Stomach (tissue), 8 donors: ENCODE measurements at regions not wholly inside any gene's neighbourhood (a gene's known extent, or its start where the extent isn't known, plus 50 kb on each side); places are given as distances from the start of the nearest gene placed in this dataset.

ENCODE experiments used
- DNase-seq, 2 donors: peaks; one replicate each; pipeline versions ENCODE4 v3.0.0 to v3.0.0-alpha.2; 2013 to 2019
- H3K27ac ChIP-seq, 5 donors: fragments of 200-600 bp in 4 of 5; sonication (generic) in 4 of 5; one replicate each; pipeline ENCODE4 v1.5.1; 2013 to 2019; ENCODE audit warnings: mild to moderate bottlenecking in 1 of 5, moderate library complexity in 1 of 5
- H3K27me3 ChIP-seq, 3 donors: fragments of 200-600 bp; sonication (generic); one replicate each; pipeline ENCODE4 v1.5.1; 2017 to 2019; ENCODE audit warnings: mixed run types in 1 of 3
- H3K36me3 ChIP-seq, 4 donors: fragments of 200-600 bp; sonication (generic); 1 replicate in 3 of 4; 2 replicates in 1 of 4; pipeline ENCODE4 v1.5.1; 2016 to 2019
- H3K4me1 ChIP-seq, 4 donors: fragments of 200-600 bp; sonication (generic); one replicate each; pipeline ENCODE4 v1.5.1; 2016 to 2019
- H3K4me3 ChIP-seq, 4 donors: fragments of 200-600 bp; sonication (generic) in 3 of 4; one replicate each; pipeline ENCODE4 v1.5.1; 2016 to 2019; ENCODE audit warnings: mild to moderate bottlenecking in 1 of 4
- H3K9me3 ChIP-seq, 4 donors: fragments of 200-600 bp; sonication (generic); one replicate each; pipeline ENCODE4 v1.5.1; 2016 to 2019
- EP300 ChIP-seq: sonication (generic); formaldehyde crosslinking; IDR thresholded peaks from one replicate; pipeline ENCODE4 v1.6.1; 2017; ENCODE audit warnings: antibody characterized with exemption
- POLR2A ChIP-seq, 4 donors: fragments of 450-650 bp; IDR thresholded peaks; one replicate each; pipeline ENCODE4 v1.6.1; 2016; ENCODE audit warnings: antibody characterized with exemption in 4 of 4, control low read depth in 2 of 4, mild to moderate bottlenecking in 1 of 4, moderate library complexity in 1 of 4
- POLR2AphosphoS5 ChIP-seq, 3 donors: sonication (generic); formaldehyde crosslinking; IDR thresholded peaks; one replicate each; pipeline ENCODE4 v1.6.1; 2016; ENCODE audit warnings: antibody characterized with exemption in 3 of 3
- WGBS, 5 donors: extraction: QIAGEN DNeasy Blood & Tissue Kit in 3 of 5; methylation state at CpG; one replicate each; pipeline versions ENCODE4 v1.1.5 to v1.1.7; 2013 to 2018; 5-methylcytosine and 5-hydroxymethylcytosine counted together
- intact Hi-C: fragments of 100-400 bp; cut with DNase I; formaldehyde crosslinking; loops from one replicate; pipeline ENCODE4 v1.15.1; 2023; ENCODE audit warnings: low total_unique reads
- TF ChIP-seq, protein P1 (sequence below), 7 experiments: fragments of 450-650 bp in 4 of 7; fragments of 200-600 bp in 3 of 7; sonication (generic) in 3 of 7; IDR thresholded peaks; one replicate each; pipeline ENCODE4 v1.5.1; 2016 to 2019; ENCODE audit warnings: antibody characterized with exemption in 7 of 7, control low read depth in 2 of 7, mild to moderate bottlenecking in 1 of 7
- donor health status: healthy with polysubstance abuse.
- donor health status: Bipolar disorder and iron deficiency.
- donor health status: healthy.

DNA sequence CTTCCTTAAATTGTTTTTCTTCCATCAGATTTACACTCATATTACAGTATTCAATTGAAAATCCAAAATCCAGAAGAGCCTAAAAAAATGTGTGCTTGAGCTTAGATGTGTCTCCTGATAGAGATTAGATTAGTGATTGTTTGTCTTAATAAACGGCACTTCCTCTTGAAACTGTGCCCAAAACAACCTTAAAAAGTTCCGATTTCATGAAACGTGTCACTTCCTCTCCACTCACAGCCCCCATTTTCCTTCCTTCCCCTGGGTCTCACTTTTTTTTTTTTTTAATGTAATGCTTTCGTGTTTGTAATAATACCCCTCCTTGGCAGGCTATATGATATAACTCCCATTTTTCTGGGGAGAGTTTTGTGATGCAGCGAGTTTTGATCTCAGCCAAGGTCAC is 114.8 kb upstream of the ADO start:
- no peak overlapping the region for H3K27ac ChIP-seq
- intact Hi-C loops, result no loop called here
- WGBS, 5 donors, result 48 to 60% (median 52%) methylated on average over 5 of the region's 5 CpGs

DNA sequence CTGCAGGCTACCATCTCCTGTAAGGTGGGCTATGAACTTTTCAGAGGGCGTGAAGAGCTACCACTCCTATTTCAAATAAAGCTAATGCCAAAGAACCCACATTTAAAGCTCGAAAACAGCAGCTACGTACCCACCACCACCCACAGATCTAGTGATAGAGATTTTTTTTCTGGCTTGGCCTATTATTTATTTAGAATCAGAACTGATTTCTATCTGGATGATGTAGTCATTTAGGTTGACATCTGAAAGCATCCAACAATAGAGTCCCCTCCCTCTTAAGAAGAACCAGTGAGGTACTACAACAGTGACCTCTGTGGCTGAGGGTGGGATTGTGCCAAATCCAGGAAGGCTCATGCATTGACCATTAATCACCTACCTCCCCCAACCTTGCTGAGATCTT is 113.8 kb upstream of the ADO start:
- peaks cover 0 to 14% (median 6%) of the 10 kb centered on the region in 4 donors for H3K9me3 ChIP-seq
- 75 to 97% (median 84%) methylated on average over 3 of the region's 3 CpGs for WGBS, 5 donors

More for the DNA sequence above, 114.8 kb upstream of the ADO start:
- TF ChIP-seq, protein P1, sequence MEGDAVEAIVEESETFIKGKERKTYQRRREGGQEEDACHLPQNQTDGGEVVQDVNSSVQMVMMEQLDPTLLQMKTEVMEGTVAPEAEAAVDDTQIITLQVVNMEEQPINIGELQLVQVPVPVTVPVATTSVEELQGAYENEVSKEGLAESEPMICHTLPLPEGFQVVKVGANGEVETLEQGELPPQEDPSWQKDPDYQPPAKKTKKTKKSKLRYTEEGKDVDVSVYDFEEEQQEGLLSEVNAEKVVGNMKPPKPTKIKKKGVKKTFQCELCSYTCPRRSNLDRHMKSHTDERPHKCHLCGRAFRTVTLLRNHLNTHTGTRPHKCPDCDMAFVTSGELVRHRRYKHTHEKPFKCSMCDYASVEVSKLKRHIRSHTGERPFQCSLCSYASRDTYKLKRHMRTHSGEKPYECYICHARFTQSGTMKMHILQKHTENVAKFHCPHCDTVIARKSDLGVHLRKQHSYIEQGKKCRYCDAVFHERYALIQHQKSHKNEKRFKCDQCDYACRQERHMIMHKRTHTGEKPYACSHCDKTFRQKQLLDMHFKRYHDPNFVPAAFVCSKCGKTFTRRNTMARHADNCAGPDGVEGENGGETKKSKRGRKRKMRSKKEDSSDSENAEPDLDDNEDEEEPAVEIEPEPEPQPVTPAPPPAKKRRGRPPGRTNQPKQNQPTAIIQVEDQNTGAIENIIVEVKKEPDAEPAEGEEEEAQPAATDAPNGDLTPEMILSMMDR (IDR thresholded peaks at IDR 0.05), result no peak
- TF ChIP-seq EP300 (no peak), POLR2A (IDR thresholded peaks at IDR 0.05) (no peak), POLR2AphosphoS5 (IDR thresholded peaks at IDR 0.05) (no peak)
- Histone ChIP-seq H3K4me1 (no peaks in the 10 kb centered on the region), H3K36me3 (no peaks in the 10 kb centered on the region), H3K9me3 (peaks cover 0 to 14% (median 6%) of the 10 kb centered on the region in 4 donors), H3K27me3 (no peaks in the 10 kb centered on the region), H3K4me3 (no peak overlapping the region)
- peak in 1 of 2 donors; percentile 63 for DNase-seq

DNA sequence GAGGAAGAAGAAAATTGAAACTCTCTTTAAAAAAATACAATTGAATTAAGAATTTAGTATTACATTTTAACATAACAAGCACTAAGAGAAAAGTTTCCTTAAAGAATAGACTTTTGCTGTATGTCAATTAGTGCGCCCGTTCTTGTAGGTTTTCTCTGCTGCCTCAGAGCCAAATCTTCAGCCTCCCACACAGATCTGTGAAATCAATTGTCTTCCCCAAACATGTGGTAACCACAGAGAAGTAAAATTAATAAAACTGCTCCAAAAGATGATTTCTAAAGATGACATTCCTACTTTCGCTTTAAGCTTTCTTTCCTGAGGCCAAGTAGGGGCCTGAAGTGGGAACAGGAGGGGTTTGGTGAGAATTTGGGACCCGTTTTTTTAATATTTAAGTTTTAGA is 113.2 kb upstream of the ADO start:
- DNase-seq, result peak in 1 of 2 donors; percentile 27
- H3K27ac ChIP-seq, result peak overlapping the region in 1 of 5 donors; percentile 14
- no peaks in the 10 kb centered on the region for H3K27me3 ChIP-seq
- no peaks in the 10 kb centered on the region for H3K36me3 ChIP-seq
- H3K4me1 ChIP-seq, result no peaks in the 10 kb centered on the region
- peaks cover 0 to 11% (median 6%) of the 10 kb centered on the region in 4 donors for H3K9me3 ChIP-seq
- 56 to 64% (median 58%) methylated on average over 4 of the region's 4 CpGs for WGBS, 5 donors
- TF ChIP-seq POLR2A (IDR thresholded peaks at IDR 0.05) (no peak), EP300 (no peak), POLR2AphosphoS5 (IDR thresholded peaks at IDR 0.05) (no peak)
- no peak overlapping the region for H3K4me3 ChIP-seq
- intact Hi-C loops, result no loop called here

More for the DNA sequence above, 113.8 kb upstream of the ADO start:
- TF ChIP-seq POLR2AphosphoS5 (IDR thresholded peaks at IDR 0.05) (no peak), POLR2A (IDR thresholded peaks at IDR 0.05) (no peak), EP300 (no peak)
- TF ChIP-seq, protein P1 (IDR thresholded peaks at IDR 0.05), result no peak
- no peaks in the 10 kb centered on the region for H3K27me3 ChIP-seq
- H3K4me3 ChIP-seq, result no peak overlapping the region
- no peaks in the 10 kb centered on the region for H3K4me1 ChIP-seq
- no peak overlapping the region for H3K27ac ChIP-seq
- DNase-seq, result no peak
- intact Hi-C loops, result no loop called here
- H3K36me3 ChIP-seq, result no peaks in the 10 kb centered on the region

DNA sequence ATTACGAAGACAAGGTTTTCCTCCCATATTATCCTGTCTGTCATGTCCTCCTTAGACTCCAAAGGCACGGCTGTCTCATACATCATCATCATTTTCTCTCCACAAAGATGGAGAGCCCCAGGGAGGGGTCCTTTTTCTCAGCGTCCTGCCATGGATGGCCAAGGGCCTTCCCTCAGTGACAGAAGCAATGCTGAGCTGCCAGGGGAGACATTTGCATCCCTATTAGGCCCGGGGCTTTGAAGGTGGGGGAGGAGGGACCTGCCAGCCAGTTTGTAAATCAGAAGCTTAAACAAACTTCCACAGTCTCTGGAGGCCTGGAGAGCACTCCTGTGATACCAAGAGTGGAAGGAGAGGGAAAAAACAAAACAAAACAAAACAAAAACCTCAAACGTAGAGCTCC is 112.4 kb upstream of the ADO start:
- no peaks in the 10 kb centered on the region for H3K4me1 ChIP-seq
- H3K9me3 ChIP-seq, result peaks cover 0 to 4% (median 2%) of the 10 kb centered on the region in 4 donors
- no peak overlapping the region for H3K27ac ChIP-seq
- intact Hi-C loops, result no loop called here
- 47 to 57% (median 51%) methylated on average over 5 of the region's 5 CpGs for WGBS, 5 donors
- H3K27me3 ChIP-seq, result no peaks in the 10 kb centered on the region
- no peak for DNase-seq
- no peak overlapping the region for H3K4me3 ChIP-seq
- H3K36me3 ChIP-seq, result no peaks in the 10 kb centered on the region
- no peak for TF ChIP-seq POLR2AphosphoS5 (IDR thresholded peaks at IDR 0.05)
- TF ChIP-seq POLR2A (IDR thresholded peaks at IDR 0.05), result no peak
- no peak for TF ChIP-seq EP300
- TF ChIP-seq, protein P1 (IDR thresholded peaks at IDR 0.05), result no peak

DNA sequence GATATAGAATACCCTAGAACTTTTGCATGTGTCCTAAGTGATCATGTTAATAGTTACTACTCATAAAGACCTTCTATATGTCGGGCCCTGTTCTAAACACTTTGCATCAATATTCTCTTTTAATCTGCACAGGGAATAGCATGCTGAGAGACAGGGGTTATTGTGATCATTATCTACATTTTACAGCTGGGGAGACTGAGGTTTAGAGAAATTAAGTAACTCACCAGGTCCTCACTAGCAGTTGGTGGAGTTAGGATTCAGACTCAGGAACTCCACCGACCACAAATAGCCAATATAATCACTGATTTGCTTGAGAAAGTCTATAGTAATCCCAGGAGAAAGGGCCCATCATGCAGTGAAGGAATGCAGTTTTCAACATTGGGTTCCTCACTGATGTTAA is 111.2 kb upstream of the ADO start:
- H3K27ac ChIP-seq, result no peak overlapping the region
- DNase-seq, result no peak
- WGBS, 5 donors, result 79 to 88% (median 86%) methylated on average over 2 of the region's 2 CpGs
- no peaks in the 10 kb centered on the region for H3K4me1 ChIP-seq
- peaks cover 0 to 8% (median 2%) of the 10 kb centered on the region in 4 donors for H3K9me3 ChIP-seq
- H3K27me3 ChIP-seq, result no peaks in the 10 kb centered on the region
- no peak overlapping the region for H3K4me3 ChIP-seq
- intact Hi-C loops, result no loop called here
- no peaks in the 10 kb centered on the region for H3K36me3 ChIP-seq
- TF ChIP-seq, protein P1 (IDR thresholded peaks at IDR 0.05), result no peak
- no peak for TF ChIP-seq EP300
